ENCODE measurements at regions not wholly inside any gene's neighbourhood (a gene's known extent, or its start where the extent isn't known, plus 50 kb on each side); places are given as distances from the start of the nearest gene placed in this dataset.

- no peak for TF ChIP-seq POLR2AphosphoS5 (IDR thresholded peaks at IDR 0.05)
- TF ChIP-seq CTCF (IDR thresholded peaks at IDR 0.05): no peak
- TF ChIP-seq EP300 (IDR thresholded peaks at IDR 0.05; ENCODE audit: low read depth): no peak
- TF ChIP-seq POLR2A (IDR thresholded peaks at IDR 0.05): no peak
- no peak overlapping the region for H3K4me3 ChIP-seq
- intact Hi-C loops (cut with DNase I; ENCODE audit: low total_unique reads): no loop called here
- no peaks in the 10 kb centered on the region for H3K36me3 ChIP-seq
- no peaks in the 10 kb centered on the region for H3K27me3 ChIP-seq
- in situ Hi-C loops (cut with MboI; ENCODE audit: low pct_ligation_motif_present in 1 of 4, low pct_unique_long_range_greater_than_20kb in 1 of 4, low sequenced_read_pairs in 3 of 4): no loop called here
- no peak for DNase-seq
- 79 to 100% methylated on average over 1 to 9 of the region's 9 CpGs for WGBS, 2 donors (ENCODE audit: low coverage in 1 of 2)
- H3K4me1 ChIP-seq: no peaks in the 10 kb centered on the region
- H3K27ac ChIP-seq: no peak overlapping the region
- no peaks in the 10 kb centered on the region for H3K9me3 ChIP-seq
These were observed 107.0 kb upstream of the NSMCE3 start for GRCh38 chr15:29376590-29376989.

GRCh38 chr15:29369261-29369660 lies 99.6 kb upstream of the NSMCE3 start:
- Histone ChIP-seq H3K27me3 (no peaks in the 10 kb centered on the region), H3K4me3 (no peak overlapping the region), H3K36me3 (no peaks in the 10 kb centered on the region), H3K9me3 (peaks cover 6 to 9% of the 10 kb centered on the region in 2 donors), H3K4me1 (no peaks in the 10 kb centered on the region), H3K27ac (no peak overlapping the region)
- no peak for DNase-seq
- intact Hi-C loops (cut with DNase I; ENCODE audit: low total_unique reads): no loop called here
- TF ChIP-seq POLR2AphosphoS5 (IDR thresholded peaks at IDR 0.05) (no peak), POLR2A (IDR thresholded peaks at IDR 0.05) (no peak), EP300 (IDR thresholded peaks at IDR 0.05; ENCODE audit: low read depth) (no peak), CTCF (IDR thresholded peaks at IDR 0.05) (no peak)
- 93 to 94% methylated on average over 3 of the region's 3 CpGs for WGBS, 2 donors (ENCODE audit: low coverage in 1 of 2)
- in situ Hi-C loops (cut with MboI; ENCODE audit: low pct_ligation_motif_present in 1 of 4, low pct_unique_long_range_greater_than_20kb in 1 of 4, low sequenced_read_pairs in 3 of 4): no loop called here

GRCh38 chr15:29364426-29365078 lies 94.9 kb upstream of the NSMCE3 start:
- TF ChIP-seq POLR2AphosphoS5 (IDR thresholded peaks at IDR 0.05) (peak in 1 of 3 donors; percentile 8), CTCF (IDR thresholded peaks at IDR 0.05) (peak; percentile 25 to 36 (median 33)), EP300 (IDR thresholded peaks at IDR 0.05; ENCODE audit: low read depth) (peak; percentile 54), POLR2A (IDR thresholded peaks at IDR 0.05) (no peak)
- WGBS, 2 donors (ENCODE audit: low coverage in 1 of 2): 60 to 67% methylated on average over 6 to 8 of the region's 8 CpGs
- in situ Hi-C loops (cut with MboI; ENCODE audit: low pct_ligation_motif_present in 1 of 4, low pct_unique_long_range_greater_than_20kb in 1 of 4, low sequenced_read_pairs in 3 of 4): no loop called here
- H3K4me1 ChIP-seq: no peaks in the 10 kb centered on the region
- peaks cover 6 to 9% of the 10 kb centered on the region in 2 donors for H3K9me3 ChIP-seq
- no peak for DNase-seq
- intact Hi-C loops (cut with DNase I; ENCODE audit: low total_unique reads): loop anchor here (5.0 kb wide), 1 partner anchor 97 kb away; the partner anchor contains the start of gene NSMCE3
- peak overlapping the region in 1 of 4 donors; percentile 47 for H3K27ac ChIP-seq
- H3K27me3 ChIP-seq: no peaks in the 10 kb centered on the region
- no peak overlapping the region for H3K4me3 ChIP-seq
- no peaks in the 10 kb centered on the region for H3K36me3 ChIP-seq

- in situ Hi-C loops (cut with MboI; ENCODE audit: low pct_ligation_motif_present in 1 of 4, low pct_unique_long_range_greater_than_20kb in 1 of 4, low sequenced_read_pairs in 3 of 4): no loop called here
- DNase-seq: no peak
- H3K36me3 ChIP-seq: no peaks in the 10 kb centered on the region
- H3K9me3 ChIP-seq: no peaks in the 10 kb centered on the region
- 84 to 90% methylated on average over 2 to 4 of the region's 4 CpGs for WGBS, 2 donors (ENCODE audit: low coverage in 1 of 2)
- H3K27ac ChIP-seq: no peak overlapping the region
- intact Hi-C loops (cut with DNase I; ENCODE audit: low total_unique reads): loop anchor here (5.0 kb wide), 1 partner anchor 94 kb away; the partner anchor contains the start of gene NSMCE3
- H3K27me3 ChIP-seq: no peaks in the 10 kb centered on the region
- no peak for TF ChIP-seq CTCF (IDR thresholded peaks at IDR 0.05)
- TF ChIP-seq POLR2A (IDR thresholded peaks at IDR 0.05): no peak
- no peak for TF ChIP-seq EP300 (IDR thresholded peaks at IDR 0.05; ENCODE audit: low read depth)
- no peak for TF ChIP-seq POLR2AphosphoS5 (IDR thresholded peaks at IDR 0.05)
- no peaks in the 10 kb centered on the region for H3K4me1 ChIP-seq
- H3K4me3 ChIP-seq: no peak overlapping the region
These were observed 91.9 kb upstream of the NSMCE3 start for GRCh38 chr15:29361560-29361959.
